Naive B cell (primary cell): ENCODE measurements at regions not wholly inside any gene's neighbourhood (a gene's known extent, or its start where the extent isn't known, plus 50 kb on each side); places are given as distances from the start of the nearest gene placed in this dataset.

Experiments used
- ATAC-seq, 2 donors: fragments of 150-1000 bp; cut with Tn5 transposase; 2 replicates each; pipeline ENCODE4 v1.10.0; 2021; ENCODE audit warnings: low read depth in 2 of 2, mild to moderate bottlenecking in 2 of 2, moderate library complexity in 2 of 2
- DNase-seq: peaks from one replicate; pipeline ENCODE4 v3.0.0; 2022
- H3K27ac Mint-ChIP-seq, 6 donors: one replicate each; pipeline ENCODE4 v1.8.0; 2020 to 2022; ENCODE audit warnings: mild to moderate bottlenecking in 6 of 6, mixed read lengths in 6 of 6, moderate library complexity in 5 of 6, inconsistent platforms in 2 of 6
- H3K27me3 Mint-ChIP-seq, 3 donors: one replicate each; pipeline ENCODE4 v1.8.0; 2021 to 2022; ENCODE audit warnings: mixed read lengths in 3 of 3, mild to moderate bottlenecking in 1 of 3
- H3K36me3 Mint-ChIP-seq, 2 donors: one replicate each; pipeline ENCODE4 v1.8.0; 2020 to 2022; ENCODE audit warnings: mixed read lengths in 2 of 2, inconsistent platforms in 1 of 2, mild to moderate bottlenecking in 1 of 2
- H3K4me1 Mint-ChIP-seq, 3 donors: one replicate each; pipeline ENCODE4 v1.8.0; 2020 to 2022; ENCODE audit warnings: mixed read lengths in 3 of 3, inconsistent platforms in 1 of 3, mild to moderate bottlenecking in 1 of 3, moderate library complexity in 1 of 3
- H3K4me3 Mint-ChIP-seq, 8 donors: one replicate each; pipeline ENCODE4 v1.8.0; 2020 to 2022; ENCODE audit warnings: mild to moderate bottlenecking in 8 of 8, mixed read lengths in 8 of 8, moderate library complexity in 8 of 8, inconsistent platforms in 2 of 8
- H3K9me3 Mint-ChIP-seq, 7 donors: one replicate each; pipeline ENCODE4 v1.8.0; 2020 to 2022; ENCODE audit warnings: mixed read lengths in 7 of 7, mild to moderate bottlenecking in 5 of 7, inconsistent platforms in 2 of 7, moderate library complexity in 1 of 7

GRCh38 chr2:147659051-147659450, 185.8 kb upstream of the ACVR2A start:
- no peak for DNase-seq
- Mint-ChIP-seq H3K4me3 (no peak overlapping the region), H3K4me1 (no peaks in the 10 kb centered on the region), H3K27ac (no peak overlapping the region), H3K36me3 (no peaks in the 10 kb centered on the region), H3K9me3 (peaks cover 0 to 3% (median 0%) of the 10 kb centered on the region in 7 donors), H3K27me3 (peaks cover 0 to 5% (median 0%) of the 10 kb centered on the region in 3 donors)
- ATAC-seq = no peak

GRCh38 chr2:147657086-147658000, 187.5 kb upstream of the ACVR2A start:
- Mint-ChIP-seq H3K27ac (no peak overlapping the region), H3K4me1 (no peaks in the 10 kb centered on the region), H3K9me3 (peaks cover 0 to 3% (median 0%) of the 10 kb centered on the region in 7 donors), H3K27me3 (no peaks in the 10 kb centered on the region), H3K4me3 (no peak overlapping the region), H3K36me3 (no peaks in the 10 kb centered on the region)
- ATAC-seq = no peak
- DNase-seq = no peak

- Mint-ChIP-seq H3K4me3 (no peak overlapping the region), H3K27ac (no peak overlapping the region), H3K9me3 (no peaks in the 10 kb centered on the region), H3K36me3 (no peaks in the 10 kb centered on the region), H3K4me1 (no peaks in the 10 kb centered on the region), H3K27me3 (no peaks in the 10 kb centered on the region)
- ATAC-seq = no peak
- DNase-seq = no peak
Observed at GRCh38 chr2:147649998-147650397, 194.8 kb upstream of the ACVR2A start.

GRCh38 chr2:147649286-147649685, 195.5 kb upstream of the ACVR2A start:
- H3K27ac Mint-ChIP-seq = no peak overlapping the region
- no peaks in the 10 kb centered on the region for H3K9me3 Mint-ChIP-seq
- ATAC-seq (no peak), DNase-seq (no peak)
- H3K4me3 Mint-ChIP-seq = no peak overlapping the region
- H3K4me1 Mint-ChIP-seq = no peaks in the 10 kb centered on the region
- H3K36me3 Mint-ChIP-seq = no peaks in the 10 kb centered on the region
- H3K27me3 Mint-ChIP-seq = no peaks in the 10 kb centered on the region

- H3K27ac Mint-ChIP-seq = no peak overlapping the region
- ATAC-seq (no peak), DNase-seq (no peak)
- H3K9me3 Mint-ChIP-seq = no peaks in the 10 kb centered on the region
- H3K4me3 Mint-ChIP-seq = no peak overlapping the region
- no peaks in the 10 kb centered on the region for H3K27me3 Mint-ChIP-seq
- no peaks in the 10 kb centered on the region for H3K4me1 Mint-ChIP-seq
- no peaks in the 10 kb centered on the region for H3K36me3 Mint-ChIP-seq
Observed at GRCh38 chr2:147648471-147648870, 196.4 kb upstream of the ACVR2A start.

- H3K27ac Mint-ChIP-seq = no peak overlapping the region
- DNase-seq (no peak), ATAC-seq (no peak)
- H3K9me3 Mint-ChIP-seq = peaks cover 0 to 1% (median 0%) of the 10 kb centered on the region in 7 donors
- no peak overlapping the region for H3K4me3 Mint-ChIP-seq
- H3K36me3 Mint-ChIP-seq = no peaks in the 10 kb centered on the region
- no peaks in the 10 kb centered on the region for H3K4me1 Mint-ChIP-seq
- H3K27me3 Mint-ChIP-seq = no peaks in the 10 kb centered on the region
Observed at GRCh38 chr2:147647816-147648215, 197.0 kb upstream of the ACVR2A start.

- no peaks in the 10 kb centered on the region for H3K27me3 Mint-ChIP-seq
- no peaks in the 10 kb centered on the region for H3K4me1 Mint-ChIP-seq
- peaks cover 0 to 1% (median 0%) of the 10 kb centered on the region in 7 donors for H3K9me3 Mint-ChIP-seq
- DNase-seq = no peak
- no peaks in the 10 kb centered on the region for H3K36me3 Mint-ChIP-seq
- H3K4me3 Mint-ChIP-seq = no peak overlapping the region
- no peak overlapping the region for H3K27ac Mint-ChIP-seq
- ATAC-seq = no peak
Observed at GRCh38 chr2:147646818-147647468, 197.9 kb upstream of the ACVR2A start.

- ATAC-seq (no peak), DNase-seq (no peak)
- peaks cover 0 to 5% (median 0%) of the 10 kb centered on the region in 7 donors for H3K9me3 Mint-ChIP-seq
- no peaks in the 10 kb centered on the region for H3K27me3 Mint-ChIP-seq
- no peaks in the 10 kb centered on the region for H3K36me3 Mint-ChIP-seq
- H3K27ac Mint-ChIP-seq = no peak overlapping the region
- H3K4me1 Mint-ChIP-seq = no peaks in the 10 kb centered on the region
- no peak overlapping the region for H3K4me3 Mint-ChIP-seq
Observed at GRCh38 chr2:147644491-147644890, 200.3 kb upstream of the ACVR2A start.

GRCh38 chr2:147642765-147643164, 202.1 kb upstream of the ACVR2A start:
- H3K27me3 Mint-ChIP-seq = no peaks in the 10 kb centered on the region
- DNase-seq (no peak), ATAC-seq (no peak)
- no peak overlapping the region for H3K4me3 Mint-ChIP-seq
- no peak overlapping the region for H3K27ac Mint-ChIP-seq
- no peaks in the 10 kb centered on the region for H3K36me3 Mint-ChIP-seq
- no peaks in the 10 kb centered on the region for H3K4me1 Mint-ChIP-seq
- H3K9me3 Mint-ChIP-seq = peaks cover 0 to 5% (median 0%) of the 10 kb centered on the region in 7 donors

GRCh38 chr2:147641651-147642050, 203.2 kb upstream of the ACVR2A start:
- H3K36me3 Mint-ChIP-seq = no peaks in the 10 kb centered on the region
- H3K4me1 Mint-ChIP-seq = no peaks in the 10 kb centered on the region
- no peak for DNase-seq
- no peak overlapping the region for H3K4me3 Mint-ChIP-seq
- peaks cover 0 to 5% (median 0%) of the 10 kb centered on the region in 7 donors for H3K9me3 Mint-ChIP-seq
- no peak for ATAC-seq
- no peaks in the 10 kb centered on the region for H3K27me3 Mint-ChIP-seq
- H3K27ac Mint-ChIP-seq = no peak overlapping the region

- no peaks in the 10 kb centered on the region for H3K36me3 Mint-ChIP-seq
- H3K4me3 Mint-ChIP-seq = no peak overlapping the region
- no peak overlapping the region for H3K27ac Mint-ChIP-seq
- no peak for DNase-seq
- H3K4me1 Mint-ChIP-seq = no peaks in the 10 kb centered on the region
- ATAC-seq = no peak
- H3K27me3 Mint-ChIP-seq = no peaks in the 10 kb centered on the region
- peaks cover 0 to 5% (median 0%) of the 10 kb centered on the region in 7 donors for H3K9me3 Mint-ChIP-seq
Observed at GRCh38 chr2:147639891-147640290, 204.9 kb upstream of the ACVR2A start.

GRCh38 chr2:147639386-147639785, 205.4 kb upstream of the ACVR2A start:
- no peak overlapping the region for H3K27ac Mint-ChIP-seq
- DNase-seq (no peak), ATAC-seq (no peak)
- H3K36me3 Mint-ChIP-seq = no peaks in the 10 kb centered on the region
- H3K4me3 Mint-ChIP-seq = no peak overlapping the region
- no peaks in the 10 kb centered on the region for H3K4me1 Mint-ChIP-seq
- peaks cover 0 to 5% (median 0%) of the 10 kb centered on the region in 7 donors for H3K9me3 Mint-ChIP-seq
- H3K27me3 Mint-ChIP-seq = no peaks in the 10 kb centered on the region

- no peak for DNase-seq
- Mint-ChIP-seq H3K36me3 (no peaks in the 10 kb centered on the region), H3K9me3 (peaks cover 0 to 5% (median 0%) of the 10 kb centered on the region in 7 donors), H3K27ac (no peak overlapping the region), H3K27me3 (no peaks in the 10 kb centered on the region), H3K4me1 (no peaks in the 10 kb centered on the region), H3K4me3 (no peak overlapping the region)
- ATAC-seq = no peak
Observed at GRCh38 chr2:147636886-147637285, 207.9 kb upstream of the ACVR2A start.

- Mint-ChIP-seq H3K4me3 (no peak overlapping the region), H3K9me3 (peaks cover 0 to 5% (median 0%) of the 10 kb centered on the region in 7 donors), H3K27me3 (no peaks in the 10 kb centered on the region), H3K27ac (no peak overlapping the region), H3K36me3 (no peaks in the 10 kb centered on the region), H3K4me1 (no peaks in the 10 kb centered on the region)
- no peak for ATAC-seq
- DNase-seq = no peak
Observed at GRCh38 chr2:147636238-147636882, 208.5 kb upstream of the ACVR2A start.
